ENCODE measurements at regions not wholly inside any gene's neighbourhood (a gene's known extent, or its start where the extent isn't known, plus 50 kb on each side); places are given as distances from the start of the nearest gene placed in this dataset.
"Not testable (repeated sequence)": the region's sequence is repeated elsewhere in the genome, so short reads cannot be mapped to it uniquely, and the experiment has no call there.

DNA sequence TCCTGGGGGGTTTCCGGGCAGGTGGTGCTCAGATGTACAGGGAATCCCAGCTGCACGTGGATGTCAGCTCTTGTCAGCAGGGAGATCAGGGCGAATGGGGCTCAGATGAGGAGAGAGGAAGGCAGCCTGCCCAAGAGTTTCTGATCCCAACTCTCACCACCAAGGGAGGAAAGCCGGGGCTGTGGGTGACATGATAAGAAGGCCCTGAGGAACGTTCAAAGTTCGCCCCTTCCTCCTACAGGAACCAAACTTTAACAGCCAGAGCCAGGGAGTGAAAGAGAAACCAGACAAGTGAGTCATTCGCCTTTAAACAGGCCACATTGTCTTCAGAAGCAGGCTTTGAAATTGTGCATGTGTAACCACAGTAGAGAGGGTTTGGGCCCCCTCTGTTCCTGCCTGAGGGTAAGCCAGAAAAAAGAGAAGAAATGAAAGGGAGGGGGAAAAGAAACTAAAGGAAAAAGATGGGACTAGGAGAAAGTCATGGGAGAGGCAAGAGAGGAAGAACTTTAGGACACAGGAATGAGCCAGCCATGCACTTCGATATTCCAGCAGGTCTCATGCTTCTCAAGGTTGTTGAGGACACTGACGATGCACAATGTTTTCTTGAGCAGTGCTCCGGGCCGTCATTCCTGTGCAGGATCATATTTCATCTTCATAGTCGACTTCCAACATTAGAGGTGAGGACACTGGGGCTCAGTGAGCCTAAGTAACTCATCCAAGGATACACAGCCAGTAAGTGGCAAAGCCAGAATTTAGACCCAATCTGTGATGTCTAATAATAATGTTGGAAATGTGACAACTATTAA, 691.4 kb upstream of the TBX3 start:
- ATAC-seq (ENCODE audit: low read depth) = no peak
- Mint-ChIP-seq H3K36me3 (ENCODE audit: low read depth) (no peaks in the 10 kb centered on the region), H3K27ac (no peak overlapping the region), H3K4me1 (no peaks in the 10 kb centered on the region), H3K27me3 (no peaks in the 10 kb centered on the region), H3K9me3 (no peaks in the 10 kb centered on the region), H3K4me3 (no peak overlapping the region)
- DNase-seq = no peak
- intact Hi-C loops (cut with micrococcal nuclease) = no loop called here
- TF ChIP-seq, protein P1, sequence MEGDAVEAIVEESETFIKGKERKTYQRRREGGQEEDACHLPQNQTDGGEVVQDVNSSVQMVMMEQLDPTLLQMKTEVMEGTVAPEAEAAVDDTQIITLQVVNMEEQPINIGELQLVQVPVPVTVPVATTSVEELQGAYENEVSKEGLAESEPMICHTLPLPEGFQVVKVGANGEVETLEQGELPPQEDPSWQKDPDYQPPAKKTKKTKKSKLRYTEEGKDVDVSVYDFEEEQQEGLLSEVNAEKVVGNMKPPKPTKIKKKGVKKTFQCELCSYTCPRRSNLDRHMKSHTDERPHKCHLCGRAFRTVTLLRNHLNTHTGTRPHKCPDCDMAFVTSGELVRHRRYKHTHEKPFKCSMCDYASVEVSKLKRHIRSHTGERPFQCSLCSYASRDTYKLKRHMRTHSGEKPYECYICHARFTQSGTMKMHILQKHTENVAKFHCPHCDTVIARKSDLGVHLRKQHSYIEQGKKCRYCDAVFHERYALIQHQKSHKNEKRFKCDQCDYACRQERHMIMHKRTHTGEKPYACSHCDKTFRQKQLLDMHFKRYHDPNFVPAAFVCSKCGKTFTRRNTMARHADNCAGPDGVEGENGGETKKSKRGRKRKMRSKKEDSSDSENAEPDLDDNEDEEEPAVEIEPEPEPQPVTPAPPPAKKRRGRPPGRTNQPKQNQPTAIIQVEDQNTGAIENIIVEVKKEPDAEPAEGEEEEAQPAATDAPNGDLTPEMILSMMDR (IDR thresholded peaks at IDR 0.05) = no peak
- ChIA-PET CTCF (no interaction called here), POLR2A (no interaction called here)

DNA sequence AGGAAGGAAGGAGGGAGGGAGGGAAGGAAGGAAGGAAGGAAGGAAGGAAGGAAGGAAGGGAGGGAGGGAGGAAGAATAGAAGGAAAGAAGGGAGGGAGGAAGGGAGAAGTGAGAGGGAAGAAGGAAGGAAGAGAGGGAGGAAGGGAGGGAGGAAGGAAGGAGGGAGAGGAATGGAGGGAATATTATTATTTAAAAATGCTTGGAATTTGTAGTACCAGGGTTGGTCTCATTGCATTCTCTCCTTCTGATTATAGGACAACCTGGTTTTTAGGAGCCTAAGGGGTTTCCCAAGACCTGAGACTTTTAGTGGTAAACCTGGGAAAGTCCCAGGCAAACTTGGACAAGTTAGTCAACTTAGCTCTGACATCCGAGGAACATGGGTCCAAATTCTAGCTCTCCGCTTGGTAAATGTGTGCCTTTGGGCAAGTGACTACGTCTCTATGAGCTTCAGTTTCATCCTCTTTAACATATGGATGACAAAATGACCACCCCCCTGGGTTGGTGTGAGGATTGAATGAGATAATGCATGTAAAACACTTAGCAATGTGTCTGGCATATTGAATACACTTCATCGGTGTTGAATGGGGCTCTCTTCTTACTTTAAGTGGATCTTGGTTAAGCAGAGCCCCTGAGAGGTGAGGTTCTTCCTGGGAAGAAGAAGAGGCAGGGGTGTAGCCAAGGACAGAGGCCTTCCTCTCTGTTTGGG, 690.7 kb upstream of the TBX3 start:
- no peak for ATAC-seq (ENCODE audit: low read depth)
- ChIA-PET CTCF (no interaction called here), POLR2A (no interaction called here)
- H3K27me3 Mint-ChIP-seq = no peaks in the 10 kb centered on the region
- no peak for DNase-seq
- no peaks in the 10 kb centered on the region for H3K36me3 Mint-ChIP-seq (ENCODE audit: low read depth)
- TF ChIP-seq, protein P1 (IDR thresholded peaks at IDR 0.05) = no peak
- intact Hi-C loops (cut with micrococcal nuclease) = no loop called here
- H3K4me3 Mint-ChIP-seq = no peak overlapping the region
- no peaks in the 10 kb centered on the region for H3K4me1 Mint-ChIP-seq
- no peak overlapping the region for H3K27ac Mint-ChIP-seq
- no peaks in the 10 kb centered on the region for H3K9me3 Mint-ChIP-seq

DNA sequence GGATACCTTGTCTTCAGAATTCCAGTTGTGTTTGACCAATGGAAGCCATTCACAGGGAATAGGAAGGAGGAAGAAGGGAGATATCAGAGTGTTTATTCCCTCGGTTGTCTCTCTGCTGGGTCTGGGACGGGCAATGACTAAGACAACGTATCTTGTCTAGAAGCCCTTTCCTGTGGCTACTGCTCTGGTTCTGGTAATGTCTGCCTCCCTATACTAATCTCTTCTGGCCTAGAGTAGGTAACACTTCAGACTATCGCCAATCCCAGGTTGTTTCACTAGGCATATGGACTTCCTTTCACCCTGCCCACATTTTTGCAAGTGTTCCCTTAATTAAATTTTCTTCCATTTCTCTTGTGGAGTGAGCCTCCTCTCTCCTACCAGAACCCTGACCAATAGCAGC, 687.7 kb upstream of the TBX3 start:
- ChIA-PET POLR2A (no interaction called here), CTCF (no interaction called here)
- no peak overlapping the region for H3K4me3 Mint-ChIP-seq
- H3K27me3 Mint-ChIP-seq = no peaks in the 10 kb centered on the region
- no peaks in the 10 kb centered on the region for H3K4me1 Mint-ChIP-seq
- H3K27ac Mint-ChIP-seq = no peak overlapping the region
- DNase-seq (no peak), ATAC-seq (ENCODE audit: low read depth) (no peak)
- peaks cover 3% of the 10 kb centered on the region for H3K9me3 Mint-ChIP-seq
- intact Hi-C loops (cut with micrococcal nuclease) = no loop called here
- no peaks in the 10 kb centered on the region for H3K36me3 Mint-ChIP-seq (ENCODE audit: low read depth)
- TF ChIP-seq, protein P1 (IDR thresholded peaks at IDR 0.05) = no peak

DNA sequence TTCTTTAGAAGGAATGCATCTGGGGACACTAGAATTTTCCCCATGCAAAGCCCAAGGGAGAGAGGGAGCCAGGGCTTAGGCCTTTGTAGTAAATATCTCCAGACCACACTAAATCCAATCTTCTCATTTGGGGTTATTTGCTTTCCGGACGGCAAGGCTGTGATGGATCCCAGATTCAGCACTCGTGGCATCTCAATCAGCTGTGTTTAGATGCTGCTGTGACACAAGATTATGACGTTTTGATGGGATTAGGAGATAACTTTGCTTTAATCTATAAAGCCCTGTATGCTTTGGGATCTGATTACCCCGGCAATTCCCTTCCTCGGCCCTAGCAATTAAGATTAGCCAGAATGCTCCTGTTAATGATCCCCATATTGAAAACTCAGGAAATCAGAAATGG, 686.7 kb upstream of the TBX3 start:
- H3K4me1 Mint-ChIP-seq = no peaks in the 10 kb centered on the region
- H3K27me3 Mint-ChIP-seq = no peaks in the 10 kb centered on the region
- no peak overlapping the region for H3K4me3 Mint-ChIP-seq
- no peaks in the 10 kb centered on the region for H3K36me3 Mint-ChIP-seq (ENCODE audit: low read depth)
- H3K27ac Mint-ChIP-seq = no peak overlapping the region
- H3K9me3 Mint-ChIP-seq = peaks cover 3% of the 10 kb centered on the region
- TF ChIP-seq, protein P1 (IDR thresholded peaks at IDR 0.05) = no peak
- intact Hi-C loops (cut with micrococcal nuclease) = no loop called here
- ATAC-seq (ENCODE audit: low read depth) (no peak), DNase-seq (no peak)
- ChIA-PET CTCF (no interaction called here), POLR2A (no interaction called here)

DNA sequence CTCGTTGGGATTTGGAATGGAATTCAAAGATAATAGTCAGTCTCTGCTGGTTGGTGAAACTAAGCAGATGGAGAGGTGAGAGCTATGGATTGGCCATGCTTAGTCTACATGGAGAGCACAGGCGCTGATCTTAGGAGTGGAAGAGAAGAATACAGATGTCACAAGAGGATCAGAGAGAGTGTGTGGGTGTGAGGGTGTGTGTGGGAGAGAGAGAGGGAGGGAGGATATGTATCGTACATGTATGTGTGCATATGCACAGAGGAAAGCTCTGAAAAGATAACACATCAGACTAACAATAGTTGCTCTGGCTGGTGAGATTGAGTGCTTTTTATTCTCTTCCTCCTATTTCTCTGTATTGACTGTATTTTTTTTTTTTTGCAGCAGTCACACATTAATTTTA, 686.2 kb upstream of the TBX3 start:
- ATAC-seq (ENCODE audit: low read depth) = no peak
- DNase-seq = no peak
- Mint-ChIP-seq H3K36me3 (ENCODE audit: low read depth) (no peaks in the 10 kb centered on the region), H3K4me3 (no peak overlapping the region), H3K27me3 (no peaks in the 10 kb centered on the region), H3K27ac (no peak overlapping the region), H3K4me1 (no peaks in the 10 kb centered on the region), H3K9me3 (peaks cover 3% of the 10 kb centered on the region)
- TF ChIP-seq, protein P1 (IDR thresholded peaks at IDR 0.05) = no peak
- ChIA-PET POLR2A (no interaction called here), CTCF (no interaction called here)
- intact Hi-C loops (cut with micrococcal nuclease) = no loop called here

DNA sequence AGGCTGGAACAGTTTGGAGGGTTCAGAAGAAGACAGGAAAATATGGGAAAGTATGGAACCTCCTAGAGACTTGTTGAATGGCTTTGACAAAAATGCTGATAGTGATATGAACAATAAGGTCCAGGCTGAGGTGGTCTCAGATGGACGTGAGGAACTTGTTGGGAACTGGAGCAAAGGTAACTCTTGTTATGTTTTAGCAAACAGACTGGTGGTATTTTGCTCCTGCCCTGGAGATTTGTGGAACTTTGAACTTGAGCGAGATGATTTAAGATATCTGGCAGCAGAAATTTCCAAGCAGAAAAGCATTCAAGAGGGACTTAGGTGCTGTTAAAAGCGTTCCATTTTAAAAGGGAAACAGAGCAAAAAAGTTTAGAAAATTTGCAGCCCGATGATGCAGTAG, 682.3 kb upstream of the TBX3 start:
- H3K36me3 Mint-ChIP-seq (ENCODE audit: low read depth); POLR2A ChIA-PET; H3K4me1 Mint-ChIP-seq; DNase-seq; H3K4me3 Mint-ChIP-seq; intact Hi-C loops (cut with micrococcal nuclease); ATAC-seq (ENCODE audit: low read depth); H3K27ac Mint-ChIP-seq; H3K9me3 Mint-ChIP-seq; H3K27me3 Mint-ChIP-seq; CTCF ChIA-PET: not testable (repeated sequence)

DNA sequence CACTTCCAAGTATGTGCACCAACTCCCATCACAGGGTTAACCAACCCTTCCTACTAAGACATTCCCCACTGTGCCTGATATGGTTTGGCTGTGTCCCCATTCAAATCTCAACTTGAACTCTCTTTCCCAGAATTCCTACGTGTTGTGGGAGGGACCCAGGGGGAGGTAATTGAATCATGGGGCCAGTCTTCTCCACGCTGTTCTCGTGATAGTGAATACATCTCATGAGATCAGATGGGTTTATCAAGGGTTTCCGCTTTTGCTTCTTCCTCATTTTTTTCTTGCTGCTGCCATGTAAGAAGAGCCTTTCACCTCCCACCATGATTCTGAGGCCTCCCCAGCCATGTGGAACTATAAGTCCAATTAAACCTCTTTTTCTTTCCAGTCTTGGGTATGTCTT, 681.8 kb upstream of the TBX3 start:
- DNase-seq; intact Hi-C loops (cut with micrococcal nuclease); ATAC-seq (ENCODE audit: low read depth); H3K27ac Mint-ChIP-seq; H3K4me1 Mint-ChIP-seq; H3K9me3 Mint-ChIP-seq; H3K36me3 Mint-ChIP-seq (ENCODE audit: low read depth); POLR2A ChIA-PET; CTCF ChIA-PET; H3K4me3 Mint-ChIP-seq; H3K27me3 Mint-ChIP-seq: not testable (repeated sequence)

Data from activated B cell treated with CpG ODN at 0.5 μM for 24 hours (primary cell).